ENCODE measurements at regions not wholly inside any gene's neighbourhood (a gene's known extent, or its start where the extent isn't known, plus 50 kb on each side); places are given as distances from the start of the nearest gene placed in this dataset.

DNA sequence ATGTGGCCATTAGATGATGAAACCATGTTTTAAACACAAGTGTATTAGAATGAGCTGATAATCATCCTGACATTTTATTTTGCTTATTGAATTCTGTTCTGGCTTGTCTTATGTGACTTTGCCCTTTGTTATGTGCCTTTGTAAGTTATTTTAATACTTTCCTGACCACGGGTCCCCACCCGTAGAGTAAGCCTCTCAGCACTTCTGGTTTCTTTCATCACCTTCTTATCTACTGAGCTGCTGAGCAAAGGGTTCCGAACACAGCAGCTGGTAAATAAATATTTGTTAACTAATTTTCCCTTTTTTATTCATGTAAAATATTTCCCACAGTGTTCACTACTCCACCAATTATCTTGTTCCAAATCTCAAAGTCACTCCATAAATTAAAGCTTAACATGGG lies 1115.3 kb downstream of the SORCS3 start:
- no peak for TF ChIP-seq CTCF (IDR thresholded peaks at IDR 0.05; ENCODE audit: low read depth, low read length, missing control alignments)
- no peak for DNase-seq (ENCODE audit: extremely low read depth, low read depth)
- no peak overlapping the region for H3K4me3 ChIP-seq (replicated peaks; ENCODE audit: low read depth, low read length)

- no peak overlapping the region for H3K4me3 ChIP-seq (replicated peaks; ENCODE audit: low read depth, low read length)
- DNase-seq (ENCODE audit: extremely low read depth, low read depth): no peak
- no peak for TF ChIP-seq CTCF (IDR thresholded peaks at IDR 0.05; ENCODE audit: low read depth, low read length, missing control alignments)
Observed at GRCh38 chr10:105751688-105752087, 1110.6 kb downstream of the SORCS3 start.

- no peak overlapping the region for H3K4me3 ChIP-seq (replicated peaks; ENCODE audit: low read depth, low read length)
- no peak for DNase-seq (ENCODE audit: extremely low read depth, low read depth)
Observed at GRCh38 chr10:105745596-105746148, 1104.6 kb downstream of the SORCS3 start.

GRCh38 chr10:105743343-105744056 lies 1102.4 kb downstream of the SORCS3 start:
- no peak for DNase-seq (ENCODE audit: extremely low read depth, low read depth)
- no peak overlapping the region for H3K4me3 ChIP-seq (replicated peaks; ENCODE audit: low read depth, low read length)
- no peak for TF ChIP-seq CTCF (IDR thresholded peaks at IDR 0.05; ENCODE audit: low read depth, low read length, missing control alignments)

More at GRCh38 chr10:105745596-105746148, 1104.6 kb downstream of the SORCS3 start:
- TF ChIP-seq CTCF (IDR thresholded peaks at IDR 0.05; ENCODE audit: low read depth, low read length, missing control alignments): no peak

DNA sequence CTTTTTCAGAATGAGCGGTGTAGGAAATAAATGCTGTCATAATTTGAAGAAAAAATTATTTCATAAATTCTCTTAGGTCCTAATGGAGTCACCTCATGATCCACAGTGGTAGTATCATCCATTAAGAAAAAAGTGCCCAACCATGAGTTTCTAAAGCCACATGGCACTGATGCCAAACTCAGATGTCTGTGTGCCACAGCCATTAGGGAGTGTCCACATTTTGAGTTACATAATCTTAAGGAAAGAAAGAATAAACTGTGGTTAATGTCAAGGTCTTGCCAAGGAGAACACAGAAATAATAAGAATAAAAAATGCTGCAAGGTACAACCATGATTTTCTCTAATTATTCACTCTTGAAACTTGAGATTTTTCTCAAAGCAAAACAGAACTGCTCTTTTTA lies 1101.8 kb downstream of the SORCS3 start:
- DNase-seq (ENCODE audit: extremely low read depth, low read depth): no peak
- no peak for TF ChIP-seq CTCF (IDR thresholded peaks at IDR 0.05; ENCODE audit: low read depth, low read length, missing control alignments)
- H3K4me3 ChIP-seq (replicated peaks; ENCODE audit: low read depth, low read length): no peak overlapping the region

GRCh38 chr10:105742184-105742583 lies 1101.1 kb downstream of the SORCS3 start:
- no peak for TF ChIP-seq CTCF (IDR thresholded peaks at IDR 0.05; ENCODE audit: low read depth, low read length, missing control alignments)
- no peak for DNase-seq (ENCODE audit: extremely low read depth, low read depth)

More at GRCh38 chr10:105742184-105742583, 1101.1 kb downstream of the SORCS3 start:
- no peak overlapping the region for H3K4me3 ChIP-seq (replicated peaks; ENCODE audit: low read depth, low read length)

Measured in HFF-Myc (cell line).